CD4-positive, alpha-beta memory T cell (primary cell): ENCODE measurements at regions not wholly inside any gene's neighbourhood (a gene's known extent, or its start where the extent isn't known, plus 50 kb on each side); places are given as distances from the start of the nearest gene placed in this dataset.

Source experiments
- CTCF ChIA-PET: fragments of 350-600 bp; sonication (Branson Sonifier 250); formaldehyde crosslinking; loops from one replicate; lab custom pipeline; 2021; ENCODE audit warnings: inconsistent platforms; ENCODE audit not compliant: partially characterized antibody; lab: Charles Lee
- POLR2A ChIA-PET: fragments of 350-600 bp; sonication (Branson Sonifier 250); formaldehyde crosslinking; loops from one replicate; lab custom pipeline; 2021; ENCODE audit not compliant: partially characterized antibody; lab: Charles Lee
- DNase-seq, 5 donors: peaks; one replicate each; pipeline versions ENCODE4 v3.0.0 to v3.0.0-alpha.2; 2020 to 2022; ENCODE audit warnings: mixed read lengths in 1 of 5
- H3K27ac ChIP-seq: one replicate; pipeline ENCODE4 v1.7.0; 2013; ENCODE audit warnings: low read depth, low read length
- H3K27me3 ChIP-seq: 2 replicates; pipeline ENCODE4 v1.7.0; 2013; ENCODE audit warnings: mild to moderate bottlenecking, low read length, moderate library complexity; ENCODE audit not compliant: insufficient read depth
- H3K36me3 ChIP-seq: 2 replicates; pipeline ENCODE4 v1.7.0; 2013; ENCODE audit warnings: mild to moderate bottlenecking, low read length, moderate library complexity; ENCODE audit not compliant: insufficient read depth
- H3K4me1 ChIP-seq: 2 replicates; pipeline ENCODE4 v1.7.0; 2013; ENCODE audit warnings: mild to moderate bottlenecking, low read length, moderate library complexity; ENCODE audit not compliant: insufficient read depth
- H3K4me3 ChIP-seq, 2 donors: one replicate each; pipeline ENCODE4 v1.7.0; 2013; ENCODE audit warnings: low read length in 2 of 2, mild to moderate bottlenecking in 1 of 2
- H3K9me3 ChIP-seq, 2 donors: one replicate each; pipeline ENCODE4 v1.7.0; 2013; ENCODE audit warnings: low read length in 2 of 2, control low read depth in 1 of 2; ENCODE audit not compliant: control insufficient read depth in 1 of 2
- H3K27ac Mint-ChIP-seq, 7 donors: one replicate each; pipeline ENCODE4 v1.8.0; 2020 to 2021; ENCODE audit warnings: mixed read lengths in 7 of 7, mild to moderate bottlenecking in 6 of 7, inconsistent platforms in 3 of 7, moderate library complexity in 3 of 7
- H3K27me3 Mint-ChIP-seq, 2 donors: one replicate each; pipeline ENCODE4 v1.8.0; 2020 to 2021; ENCODE audit warnings: mixed read lengths in 2 of 2
- H3K36me3 Mint-ChIP-seq, 2 donors: one replicate each; pipeline ENCODE4 v1.8.0; 2020 to 2021; ENCODE audit warnings: mixed read lengths in 2 of 2, inconsistent platforms in 1 of 2, mild to moderate bottlenecking in 1 of 2
- H3K4me1 Mint-ChIP-seq, 4 donors: one replicate each; pipeline ENCODE4 v1.8.0; 2020 to 2021; ENCODE audit warnings: mixed read lengths in 4 of 4, mild to moderate bottlenecking in 1 of 4
- H3K4me3 Mint-ChIP-seq, 8 donors: one replicate each; pipeline ENCODE4 v1.8.0; 2020 to 2021; ENCODE audit warnings: mixed read lengths in 8 of 8, mild to moderate bottlenecking in 7 of 8, moderate library complexity in 6 of 8, inconsistent platforms in 3 of 8
- H3K9me3 Mint-ChIP-seq, 8 donors: one replicate each; pipeline ENCODE4 v1.8.0; 2020 to 2021; ENCODE audit warnings: mixed read lengths in 8 of 8, mild to moderate bottlenecking in 5 of 8, inconsistent platforms in 3 of 8, moderate library complexity in 1 of 8
- intact Hi-C: fragments of 100-400 bp; cut with micrococcal nuclease; formaldehyde crosslinking; loops from one replicate; pipeline ENCODE4 v1.15.1; 2023

DNA sequence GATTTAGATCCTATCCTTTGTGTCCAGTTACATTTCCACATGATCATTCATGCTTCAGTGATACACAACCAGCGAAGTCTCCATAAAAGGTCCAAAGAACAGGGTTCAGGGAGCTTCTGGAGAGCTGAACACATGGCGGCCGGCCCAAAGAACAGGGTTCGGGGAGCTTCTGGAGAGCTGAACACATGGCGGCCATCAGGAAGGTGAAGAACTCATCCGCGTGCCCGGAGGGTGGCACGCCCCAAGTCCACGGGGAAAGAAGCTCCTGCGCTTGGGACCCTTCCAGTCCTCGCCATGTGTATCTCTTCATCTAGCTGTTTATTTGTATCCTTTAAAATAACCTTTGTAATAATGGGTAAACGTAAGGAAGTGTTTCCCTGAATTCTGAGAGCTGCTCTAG, 91.9 kb upstream of the FLRT2 start:
- H3K27me3 Mint-ChIP-seq = no peaks in the 10 kb centered on the region
- peaks cover 0 to 11% (median 3%) of the 10 kb centered on the region in 8 donors for H3K9me3 Mint-ChIP-seq
- no peak overlapping the region for H3K4me3 Mint-ChIP-seq
- no peaks in the 10 kb centered on the region for H3K36me3 Mint-ChIP-seq
- ChIA-PET CTCF (no interaction called here), POLR2A (no interaction called here)
- no peaks in the 10 kb centered on the region for H3K9me3 ChIP-seq
- intact Hi-C loops = no loop called here
- no peaks in the 10 kb centered on the region for H3K27me3 ChIP-seq
- no peaks in the 10 kb centered on the region for H3K4me1 ChIP-seq
- no peak overlapping the region for H3K4me3 ChIP-seq
- H3K27ac Mint-ChIP-seq = no peak overlapping the region
- DNase-seq = no peak
- H3K36me3 ChIP-seq = no peaks in the 10 kb centered on the region
- H3K27ac ChIP-seq = no peak overlapping the region
- no peaks in the 10 kb centered on the region for H3K4me1 Mint-ChIP-seq

DNA sequence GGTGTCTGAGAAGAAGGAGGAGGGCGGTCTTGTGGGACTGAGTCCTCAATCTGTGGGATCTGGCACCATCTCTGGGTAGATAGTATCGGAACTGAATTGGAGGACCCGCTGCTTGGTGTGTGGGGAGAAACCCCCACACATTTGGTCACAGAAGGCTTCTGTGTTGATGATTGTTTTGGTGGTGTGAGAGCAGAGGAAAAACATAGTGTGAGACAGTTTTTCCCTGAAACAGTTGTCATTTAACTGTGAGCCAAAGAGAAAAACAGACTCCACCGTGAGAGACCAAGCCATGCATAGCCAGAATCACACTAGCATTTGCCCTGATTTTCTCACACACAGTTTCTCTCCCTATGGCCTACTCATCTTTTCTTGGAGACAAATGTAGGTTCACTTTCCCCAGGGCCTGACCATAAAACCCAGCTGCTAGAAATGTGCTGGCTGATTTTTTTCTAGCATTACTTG, 91.4 kb upstream of the FLRT2 start:
- no peaks in the 10 kb centered on the region for H3K27me3 ChIP-seq
- intact Hi-C loops = no loop called here
- no peaks in the 10 kb centered on the region for H3K4me1 ChIP-seq
- H3K36me3 Mint-ChIP-seq = no peaks in the 10 kb centered on the region
- H3K4me3 Mint-ChIP-seq = no peak overlapping the region
- no peaks in the 10 kb centered on the region for H3K9me3 ChIP-seq
- no peak overlapping the region for H3K27ac Mint-ChIP-seq
- ChIA-PET CTCF (no interaction called here), POLR2A (no interaction called here)
- no peaks in the 10 kb centered on the region for H3K4me1 Mint-ChIP-seq
- no peak for DNase-seq
- no peak overlapping the region for H3K27ac ChIP-seq
- H3K27me3 Mint-ChIP-seq = no peaks in the 10 kb centered on the region
- H3K4me3 ChIP-seq = no peak overlapping the region
- peaks cover 0 to 13% (median 2%) of the 10 kb centered on the region in 8 donors for H3K9me3 Mint-ChIP-seq
- H3K36me3 ChIP-seq = no peaks in the 10 kb centered on the region

DNA sequence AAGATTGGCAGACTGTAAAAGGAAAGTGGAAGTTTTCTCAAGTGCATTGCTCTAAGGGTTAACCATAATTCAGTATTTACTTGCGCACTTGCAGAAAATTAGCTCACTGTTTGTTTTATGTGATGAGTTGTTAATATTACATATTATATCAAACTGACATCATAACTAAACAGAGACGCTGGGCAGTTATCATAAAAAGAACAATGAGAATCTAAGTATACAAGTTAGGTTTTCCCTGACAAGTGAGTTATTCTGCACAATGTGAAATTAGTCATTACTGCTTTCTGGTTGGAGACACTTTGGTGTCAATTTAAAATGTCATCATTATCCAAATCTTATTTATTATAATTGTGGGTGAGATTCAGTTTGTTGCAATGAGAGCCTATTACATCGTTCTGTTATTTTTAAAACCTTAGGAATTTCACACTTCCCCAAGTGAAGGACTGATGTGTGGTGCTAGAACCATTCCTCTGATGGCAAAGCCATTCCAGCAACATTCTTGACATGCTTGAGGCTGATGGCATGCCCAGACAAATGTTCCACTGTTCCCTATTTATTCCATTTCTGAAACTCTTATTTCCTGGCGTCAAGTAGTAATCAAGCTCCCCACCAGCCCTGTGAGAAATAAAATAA, 90.1 kb upstream of the FLRT2 start:
- Mint-ChIP-seq H3K4me1 (no peaks in the 10 kb centered on the region), H3K36me3 (no peaks in the 10 kb centered on the region), H3K27ac (no peak overlapping the region), H3K27me3 (no peaks in the 10 kb centered on the region), H3K4me3 (no peak overlapping the region), H3K9me3 (peaks cover 0 to 13% (median 3%) of the 10 kb centered on the region in 8 donors)
- no peak overlapping the region for H3K27ac ChIP-seq
- H3K4me1 ChIP-seq = no peaks in the 10 kb centered on the region
- H3K27me3 ChIP-seq = no peaks in the 10 kb centered on the region
- ChIA-PET POLR2A (no interaction called here), CTCF (no interaction called here)
- no peaks in the 10 kb centered on the region for H3K9me3 ChIP-seq
- intact Hi-C loops = no loop called here
- H3K36me3 ChIP-seq = no peaks in the 10 kb centered on the region
- H3K4me3 ChIP-seq = no peak overlapping the region
- DNase-seq = no peak

DNA sequence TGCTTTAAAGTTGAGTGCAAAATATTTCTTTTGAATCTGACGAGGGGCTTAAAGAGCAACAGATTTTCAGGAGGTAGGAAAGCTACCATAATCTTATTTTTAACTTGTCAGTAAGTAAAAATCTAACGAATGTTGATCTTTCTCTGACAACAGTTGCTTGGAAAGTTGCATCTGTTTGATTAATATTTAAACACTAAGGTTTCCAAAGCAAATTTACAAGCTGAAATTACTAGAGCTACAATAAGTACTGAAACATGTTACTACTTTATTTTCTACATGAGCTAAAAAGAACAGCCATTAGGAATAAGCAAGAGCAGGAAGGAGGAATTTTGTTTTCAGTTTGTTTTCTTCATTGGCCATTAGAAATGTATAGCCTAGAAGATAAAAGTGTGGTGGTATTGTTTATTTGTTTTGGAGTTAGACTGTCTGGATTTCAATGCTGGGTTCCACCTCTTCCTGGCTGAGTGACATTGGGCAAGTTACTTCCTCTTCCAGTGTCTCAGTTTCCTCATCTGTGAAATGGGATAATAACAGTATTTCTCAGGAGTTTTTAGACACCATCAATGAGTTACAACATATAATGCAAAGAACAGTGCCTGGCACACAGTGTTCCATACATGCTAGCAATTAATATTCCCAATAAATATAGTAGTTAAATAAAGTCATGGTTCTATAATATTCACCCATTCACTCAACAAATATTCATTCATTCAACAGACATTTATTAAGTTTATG, 87.9 kb upstream of the FLRT2 start:
- Mint-ChIP-seq H3K4me3 (no peak overlapping the region), H3K4me1 (no peaks in the 10 kb centered on the region), H3K27me3 (no peaks in the 10 kb centered on the region), H3K27ac (no peak overlapping the region), H3K9me3 (peaks cover 0 to 17% (median 3%) of the 10 kb centered on the region in 8 donors), H3K36me3 (no peaks in the 10 kb centered on the region)
- DNase-seq = no peak
- H3K27me3 ChIP-seq = no peaks in the 10 kb centered on the region
- no peaks in the 10 kb centered on the region for H3K9me3 ChIP-seq
- intact Hi-C loops = no loop called here
- H3K27ac ChIP-seq = no peak overlapping the region
- no peaks in the 10 kb centered on the region for H3K36me3 ChIP-seq
- no peak overlapping the region for H3K4me3 ChIP-seq
- no peaks in the 10 kb centered on the region for H3K4me1 ChIP-seq
- ChIA-PET POLR2A (interaction anchor here (0.5 kb wide), 1 partner anchor 674 kb away, joined by 3 read pairs; no protein-coding TSS in a partner anchor), CTCF (no interaction called here)

DNA sequence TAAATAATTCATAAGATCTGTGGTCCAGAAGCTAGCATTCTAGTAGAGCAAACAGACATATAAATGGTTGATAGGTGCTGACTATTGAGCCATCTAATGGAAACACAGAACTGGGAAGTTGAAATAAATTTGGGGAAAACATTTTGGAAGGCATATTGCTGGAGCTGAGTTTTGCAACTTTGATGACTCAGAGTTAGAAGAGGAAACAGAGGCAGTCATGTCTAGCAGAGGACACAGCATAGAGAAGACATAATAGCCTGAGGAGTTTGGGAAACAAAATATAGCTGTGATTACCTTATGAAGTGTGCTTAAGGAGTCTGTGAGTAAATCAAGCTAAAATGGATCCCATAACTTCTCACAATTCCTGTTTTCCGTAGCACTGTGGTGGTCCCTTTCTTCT, 86.9 kb upstream of the FLRT2 start:
- Mint-ChIP-seq H3K4me3 (no peak overlapping the region), H3K36me3 (no peaks in the 10 kb centered on the region), H3K4me1 (no peaks in the 10 kb centered on the region), H3K27me3 (no peaks in the 10 kb centered on the region), H3K27ac (no peak overlapping the region), H3K9me3 (peaks cover 0 to 17% (median 3%) of the 10 kb centered on the region in 8 donors)
- Histone ChIP-seq H3K27ac (no peak overlapping the region), H3K4me3 (no peak overlapping the region), H3K9me3 (no peaks in the 10 kb centered on the region), H3K36me3 (no peaks in the 10 kb centered on the region), H3K4me1 (no peaks in the 10 kb centered on the region), H3K27me3 (no peaks in the 10 kb centered on the region)
- no peak for DNase-seq
- intact Hi-C loops = no loop called here
- ChIA-PET CTCF (no interaction called here), POLR2A (no interaction called here)

DNA sequence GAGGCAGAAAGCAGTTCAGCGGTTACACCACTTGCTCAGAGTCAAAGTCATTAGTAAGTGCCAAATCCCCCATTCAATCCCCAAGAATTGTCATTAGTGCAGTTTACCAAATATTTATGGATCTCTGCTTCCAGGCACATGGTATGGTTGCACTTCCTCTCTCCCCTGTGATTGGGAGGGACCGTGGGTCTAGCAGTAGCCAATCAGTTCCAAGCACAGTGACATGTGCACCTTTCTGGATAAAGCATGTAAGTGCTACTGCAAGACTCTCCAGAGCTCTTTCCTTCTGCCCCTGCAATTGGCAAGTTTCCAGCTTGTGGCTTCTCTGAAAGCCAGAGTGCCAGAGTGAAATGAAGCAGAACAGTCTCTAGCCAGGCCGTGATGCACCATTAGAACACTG, 85.3 kb upstream of the FLRT2 start:
- no peak overlapping the region for H3K27ac ChIP-seq
- H3K4me1 ChIP-seq = no peaks in the 10 kb centered on the region

DNA sequence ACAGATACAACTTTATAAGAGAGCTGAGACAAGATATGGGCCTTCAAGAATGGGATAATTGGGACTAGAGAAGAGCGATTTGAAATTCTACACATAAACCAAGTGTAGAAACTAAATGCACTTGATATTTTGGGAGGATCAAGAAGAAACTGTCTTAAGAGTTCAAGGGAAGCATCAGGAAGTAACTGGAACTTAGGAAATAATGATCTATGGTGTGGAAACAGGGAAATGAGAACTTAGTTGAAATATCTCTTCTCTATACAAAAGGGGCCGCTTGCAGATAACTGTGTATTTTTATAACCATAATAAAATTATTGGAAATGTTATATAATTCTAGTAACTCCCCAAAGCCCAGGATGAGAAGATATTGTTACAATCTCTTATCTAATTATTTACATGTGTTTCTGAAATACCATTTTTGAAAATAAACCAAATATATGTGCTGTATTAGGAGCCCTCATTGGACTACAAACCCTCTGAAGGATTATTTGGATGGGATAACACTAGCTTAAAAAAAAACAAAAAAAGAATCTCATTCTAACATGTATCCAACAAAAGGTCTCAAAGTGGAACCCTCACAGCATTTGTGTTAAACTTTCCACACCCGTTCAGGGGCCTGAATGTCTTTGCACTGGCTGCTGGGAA, 84.7 kb upstream of the FLRT2 start:
- CTCF ChIA-PET = no interaction called here
- Mint-ChIP-seq H3K9me3 (peaks cover 0 to 17% (median 4%) of the 10 kb centered on the region in 8 donors), H3K36me3 (no peaks in the 10 kb centered on the region), H3K4me3 (no peak overlapping the region), H3K4me1 (no peaks in the 10 kb centered on the region), H3K27me3 (no peaks in the 10 kb centered on the region), H3K27ac (no peak overlapping the region)
- Histone ChIP-seq H3K36me3 (no peaks in the 10 kb centered on the region), H3K27ac (no peak overlapping the region), H3K4me3 (no peak overlapping the region), H3K4me1 (no peaks in the 10 kb centered on the region), H3K9me3 (no peaks in the 10 kb centered on the region), H3K27me3 (no peaks in the 10 kb centered on the region)
- no peak for DNase-seq
- POLR2A ChIA-PET = no interaction called here
- intact Hi-C loops = no loop called here

More for the DNA sequence above, 85.3 kb upstream of the FLRT2 start:
- H3K4me3 Mint-ChIP-seq = no peak overlapping the region
- ChIA-PET CTCF (no interaction called here), POLR2A (no interaction called here)
- H3K27me3 Mint-ChIP-seq = no peaks in the 10 kb centered on the region
- no peak overlapping the region for H3K4me3 ChIP-seq
- no peaks in the 10 kb centered on the region for H3K36me3 Mint-ChIP-seq
- H3K27me3 ChIP-seq = no peaks in the 10 kb centered on the region
- H3K27ac Mint-ChIP-seq = no peak overlapping the region
- H3K9me3 Mint-ChIP-seq = peaks cover 0 to 17% (median 4%) of the 10 kb centered on the region in 8 donors
- DNase-seq = no peak
- intact Hi-C loops = no loop called here
- H3K9me3 ChIP-seq = no peaks in the 10 kb centered on the region
- H3K4me1 Mint-ChIP-seq = no peaks in the 10 kb centered on the region
- no peaks in the 10 kb centered on the region for H3K36me3 ChIP-seq
